Neuronal stem cell (in vitro differentiated cells): ENCODE measurements at regions not wholly inside any gene's neighbourhood (a gene's known extent, or its start where the extent isn't known, plus 50 kb on each side); places are given as distances from the start of the nearest gene placed in this dataset.
A peak's percentile ranks its signal among the peaks of the same experiment; 100 is the strongest.

Experiments used
- DNase-seq: peaks from one replicate; pipeline ENCODE4 v3.0.0-alpha.2; 2013; ENCODE audit warnings: low spot score
- H2AFZ ChIP-seq: one replicate; pipeline ENCODE4 v1.6.1; 2013; ENCODE audit warnings: mild to moderate bottlenecking, low read length, inconsistent platforms
- H2AK5ac ChIP-seq: 2 replicates; pipeline ENCODE4 v1.6.1; 2013; ENCODE audit warnings: low read depth, mild to moderate bottlenecking, inconsistent platforms, low read length, moderate library complexity, mixed read lengths
- H2BK120ac ChIP-seq: 2 replicates; pipeline ENCODE4 v1.6.1; 2013; ENCODE audit warnings: low read depth, mild to moderate bottlenecking, inconsistent platforms, low read length, moderate library complexity, mixed read lengths
- H2BK12ac ChIP-seq: one replicate; pipeline ENCODE4 v1.6.1; 2013; ENCODE audit warnings: low read length, inconsistent platforms
- H2BK15ac ChIP-seq: 2 replicates; pipeline ENCODE4 v1.6.1; 2013; ENCODE audit warnings: mild to moderate bottlenecking, low read length, inconsistent platforms, mixed read lengths
- H2BK5ac ChIP-seq: one replicate; pipeline ENCODE4 v1.6.1; 2013; ENCODE audit warnings: inconsistent platforms, mild to moderate bottlenecking, low read length, moderate library complexity
- H3K14ac ChIP-seq: one replicate; pipeline ENCODE4 v1.6.1; 2013; ENCODE audit warnings: low read length, inconsistent platforms
- H3K18ac ChIP-seq: 2 replicates; pipeline ENCODE4 v1.6.1; 2013; ENCODE audit warnings: low read length, inconsistent platforms
- H3K23ac ChIP-seq: 2 replicates; pipeline ENCODE4 v1.6.1; 2013; ENCODE audit warnings: low read depth, mild to moderate bottlenecking, mixed read lengths, low read length, inconsistent platforms; ENCODE audit not compliant: poor library complexity
- H3K27ac ChIP-seq: replicated peaks from 3 replicates; pipeline ENCODE4 v1.5.1; 2013; ENCODE audit warnings: low read length, inconsistent platforms
- H3K27me3 ChIP-seq, 3 experiments: 2 replicates each; pipeline ENCODE4 v1.6.1; 2013; ENCODE audit warnings: low read length in 3 of 3, mild to moderate bottlenecking in 2 of 3, inconsistent platforms in 1 of 3, low read depth in 1 of 3, mixed read lengths in 1 of 3, moderate library complexity in 1 of 3; ENCODE audit not compliant: control insufficient read depth in 3 of 3, insufficient read depth in 3 of 3
- H3K36me3 ChIP-seq, 2 donors: replicated peaks in 1 of 2; 2 replicates each; pipeline ENCODE4 v1.6.1; 2013; ENCODE audit warnings: low read length in 2 of 2; ENCODE audit not compliant: control insufficient read depth in 2 of 2, insufficient read depth in 2 of 2
- H3K4ac ChIP-seq: 2 replicates; pipeline ENCODE4 v1.6.1; 2013; ENCODE audit warnings: inconsistent platforms, mild to moderate bottlenecking, low read length, moderate library complexity
- H3K4me1 ChIP-seq, 2 donors: 1 replicate in 1 of 2; 2 replicates in 1 of 2; pipeline ENCODE4 v1.6.1; 2013; ENCODE audit warnings: low read length in 2 of 2, low read depth in 1 of 2; ENCODE audit not compliant: control insufficient read depth in 2 of 2, insufficient read depth in 1 of 2
- H3K4me2 ChIP-seq: one replicate; pipeline ENCODE4 v1.6.1; 2013; ENCODE audit warnings: mild to moderate bottlenecking, low read length, inconsistent platforms; ENCODE audit not compliant: insufficient read depth, poor library complexity, severe bottlenecking
- H3K4me3 ChIP-seq, 2 donors: 2 replicates each; pipeline ENCODE4 v1.5.1; 2013; ENCODE audit warnings: low read length in 2 of 2, mild to moderate bottlenecking in 2 of 2, inconsistent platforms in 1 of 2, moderate library complexity in 1 of 2
- H3K79me1 ChIP-seq: one replicate; pipeline ENCODE4 v1.6.1; 2013; ENCODE audit warnings: low read depth, mild to moderate bottlenecking, inconsistent platforms, low read length, moderate library complexity
- H3K9ac ChIP-seq: one replicate; pipeline ENCODE4 v1.6.1; 2013; ENCODE audit warnings: mild to moderate bottlenecking, low read depth, low read length, inconsistent platforms; ENCODE audit not compliant: poor library complexity
- H3K9me3 ChIP-seq, 2 donors: replicated peaks in 1 of 2; 2 replicates each; pipeline versions ENCODE3 to v1.6.1; 2013; ENCODE audit warnings: low read length in 2 of 2, mild to moderate bottlenecking in 2 of 2, inconsistent platforms in 1 of 2, low read depth in 1 of 2, mixed read lengths in 1 of 2, moderate library complexity in 1 of 2; ENCODE audit not compliant: control insufficient read depth in 2 of 2, insufficient read depth in 1 of 2
- H4K8ac ChIP-seq: one replicate; pipeline ENCODE4 v1.6.1; 2013; ENCODE audit warnings: low read depth, mild to moderate bottlenecking, inconsistent platforms, low read length, moderate library complexity
- H4K91ac ChIP-seq: one replicate; pipeline ENCODE4 v1.6.1; 2013; ENCODE audit warnings: low read length, low read depth, mild to moderate bottlenecking, inconsistent platforms; ENCODE audit not compliant: poor library complexity
- WGBS, 2 donors: extraction: QIAGEN DNeasy Blood & Tissue Kit; methylation state at CpG; one replicate each; pipeline ENCODE4 v1.1.7; 2013; ENCODE audit warnings: missing lambda C conversion rate in 2 of 2, mixed read lengths in 1 of 2; ENCODE audit not compliant: insufficient read length in 2 of 2, insufficient replicate concordance in 1 of 2; ENCODE audit errors: extremely low coverage in 2 of 2; 5-methylcytosine and 5-hydroxymethylcytosine counted together

DNA sequence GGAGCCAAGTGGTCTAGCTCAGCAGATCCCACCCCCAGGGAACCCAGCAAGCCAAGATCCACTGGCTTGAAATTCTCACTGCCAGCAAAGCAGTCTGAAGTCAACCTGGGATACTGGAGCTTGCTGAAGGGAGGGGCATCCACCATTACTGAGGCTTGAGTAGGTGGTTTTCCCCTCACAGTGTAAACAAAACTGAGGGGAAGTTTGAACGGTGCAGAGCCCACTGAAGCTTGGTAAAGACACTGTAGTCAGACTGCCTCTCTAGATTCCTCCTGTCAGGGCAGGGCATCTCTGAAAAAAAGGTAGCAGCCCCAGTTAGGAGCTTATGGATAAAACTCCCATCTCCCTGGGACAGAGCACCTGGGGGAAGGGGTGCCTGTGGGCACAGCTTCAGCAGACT, 819.5 kb upstream of the EPHA7 start:
- Histone ChIP-seq H4K91ac (no peak overlapping the region), H3K9ac (no peak overlapping the region), H3K4me3 (no peak overlapping the region), H2AFZ (no peak overlapping the region), H3K9me3 (peaks cover 0 to 3% of the 10 kb centered on the region in 2 donors), H2BK15ac (no peak overlapping the region), H3K27me3 (no peaks in the 10 kb centered on the region), H2AK5ac (no peak overlapping the region), H3K4ac (no peak overlapping the region), H3K4me2 (no peak overlapping the region), H2BK5ac (no peak overlapping the region), H2BK120ac (no peak overlapping the region), H3K4me1 (no peaks in the 10 kb centered on the region), H3K36me3 (no peaks in the 10 kb centered on the region), H3K14ac (no peak overlapping the region), H3K79me1 (no peaks in the 10 kb centered on the region), H4K8ac (no peak overlapping the region), H3K27ac (no peak overlapping the region), H2BK12ac (no peak overlapping the region), H3K18ac (no peak overlapping the region), H3K23ac (no peak overlapping the region)
- DNase-seq = no peak
- WGBS, 2 donors = no CpG with 5 or more reads among the region's 1 CpG

DNA sequence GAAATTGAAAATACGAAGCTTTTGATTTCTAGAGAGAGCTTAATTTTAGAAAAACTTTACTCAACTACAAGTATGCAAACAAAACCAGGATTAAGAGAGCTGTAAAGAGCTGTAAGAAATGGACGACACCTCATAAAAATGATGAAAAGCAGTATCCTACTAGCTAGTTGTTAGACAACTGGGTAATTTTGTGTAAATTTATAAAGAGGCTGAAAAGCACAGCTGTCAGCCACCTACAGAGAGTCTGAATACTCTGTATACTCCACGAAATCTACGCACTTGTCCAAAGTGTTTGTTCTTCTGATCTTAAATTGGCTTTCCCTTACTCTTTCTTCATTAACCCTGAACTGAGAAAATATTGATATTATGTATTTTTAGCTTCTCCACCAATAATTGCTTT, 808.4 kb upstream of the EPHA7 start:
- H3K14ac ChIP-seq = no peak overlapping the region
- H3K9ac ChIP-seq = no peak overlapping the region
- H4K8ac ChIP-seq = no peak overlapping the region
- no peaks in the 10 kb centered on the region for H3K4me1 ChIP-seq
- no peaks in the 10 kb centered on the region for H3K27me3 ChIP-seq
- no peak overlapping the region for H2BK120ac ChIP-seq
- H3K18ac ChIP-seq = no peak overlapping the region
- H4K91ac ChIP-seq = no peak overlapping the region
- H2AK5ac ChIP-seq = no peak overlapping the region
- no peak overlapping the region for H2BK5ac ChIP-seq
- H3K27ac ChIP-seq = no peak overlapping the region
- no peak overlapping the region for H2BK15ac ChIP-seq
- no peak overlapping the region for H3K4me2 ChIP-seq
- H3K4me3 ChIP-seq = no peak overlapping the region
- WGBS, 2 donors = no CpG with 5 or more reads among the region's 4 CpGs
- no peaks in the 10 kb centered on the region for H3K36me3 ChIP-seq
- H2BK12ac ChIP-seq = no peak overlapping the region
- no peaks in the 10 kb centered on the region for H3K79me1 ChIP-seq
- H2AFZ ChIP-seq = peak overlapping the region; percentile 40
- no peak overlapping the region for H3K23ac ChIP-seq
- H3K4ac ChIP-seq = no peak overlapping the region
- no peak for DNase-seq
- peaks cover 0 to 2% of the 10 kb centered on the region in 2 donors for H3K9me3 ChIP-seq

DNA sequence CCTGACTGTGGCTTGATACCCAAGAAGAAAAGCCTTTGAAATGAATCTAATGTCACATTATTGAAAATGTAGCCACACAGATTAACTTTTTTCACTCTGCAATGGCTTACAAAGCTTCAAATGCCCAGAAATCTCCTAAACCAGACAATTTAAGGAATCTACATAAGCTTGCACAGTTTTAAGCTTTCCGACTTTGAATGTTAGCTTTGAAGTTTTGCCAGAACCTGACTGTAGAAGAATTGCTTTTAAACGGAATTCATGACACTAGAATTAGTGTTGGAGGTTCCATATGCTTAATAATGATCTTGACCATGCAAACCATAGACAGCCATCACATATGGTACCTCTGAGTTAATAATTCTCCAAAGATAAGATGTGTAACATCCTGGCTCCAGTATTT, 798.5 kb upstream of the EPHA7 start:
- H2BK12ac ChIP-seq = no peak overlapping the region
- H3K9ac ChIP-seq = no peak overlapping the region
- no peak overlapping the region for H4K8ac ChIP-seq
- no peak overlapping the region for H3K14ac ChIP-seq
- no peaks in the 10 kb centered on the region for H3K79me1 ChIP-seq
- no peaks in the 10 kb centered on the region for H3K9me3 ChIP-seq
- no peak overlapping the region for H2AK5ac ChIP-seq
- H4K91ac ChIP-seq = no peak overlapping the region
- H2AFZ ChIP-seq = no peak overlapping the region
- H3K27ac ChIP-seq = no peak overlapping the region
- no peaks in the 10 kb centered on the region for H3K27me3 ChIP-seq
- H2BK15ac ChIP-seq = no peak overlapping the region
- H3K4me1 ChIP-seq = peaks cover 2% of the 10 kb centered on the region in 2 donors
- no peak overlapping the region for H2BK5ac ChIP-seq
- no peaks in the 10 kb centered on the region for H3K36me3 ChIP-seq
- no CpG with 5 or more reads among the region's 2 CpGs for WGBS, 2 donors
- H3K4me3 ChIP-seq = no peak overlapping the region
- H2BK120ac ChIP-seq = no peak overlapping the region
- no peak for DNase-seq
- H3K23ac ChIP-seq = no peak overlapping the region
- H3K4ac ChIP-seq = no peak overlapping the region
- H3K18ac ChIP-seq = no peak overlapping the region
- no peak overlapping the region for H3K4me2 ChIP-seq

DNA sequence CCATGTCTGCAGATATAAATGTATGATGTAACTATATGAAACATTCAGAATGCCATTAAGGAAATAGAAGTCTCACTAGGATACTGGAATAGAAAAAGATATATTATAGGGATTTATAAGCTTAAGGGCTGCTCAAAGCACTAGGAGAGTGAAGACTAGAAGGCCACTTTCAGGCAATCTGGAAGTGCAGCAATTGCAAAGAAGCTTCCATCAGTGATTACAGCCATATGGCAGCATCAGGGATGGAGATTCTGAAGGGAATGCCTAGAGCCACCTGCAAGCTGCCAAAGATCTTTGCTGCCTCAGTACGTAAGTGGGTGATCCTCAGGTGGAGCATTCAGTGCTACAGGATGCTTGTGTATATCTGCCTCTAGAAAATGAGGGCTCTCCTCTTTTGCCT, 796.2 kb upstream of the EPHA7 start:
- Histone ChIP-seq H3K4me1 (peaks cover 2% of the 10 kb centered on the region in 2 donors), H3K9me3 (no peaks in the 10 kb centered on the region), H3K23ac (no peak overlapping the region), H4K91ac (no peak overlapping the region), H3K4me2 (no peak overlapping the region), H3K4ac (no peak overlapping the region), H2BK12ac (no peak overlapping the region), H2AK5ac (no peak overlapping the region), H2BK120ac (no peak overlapping the region), H3K4me3 (peak overlapping the region in 1 of 2 donors; percentile 25), H3K9ac (no peak overlapping the region), H2BK5ac (no peak overlapping the region), H3K36me3 (no peaks in the 10 kb centered on the region), H2BK15ac (no peak overlapping the region), H3K14ac (no peak overlapping the region), H4K8ac (no peak overlapping the region), H3K79me1 (no peaks in the 10 kb centered on the region), H2AFZ (no peak overlapping the region), H3K18ac (peak overlapping the region; percentile 5), H3K27ac (no peak overlapping the region), H3K27me3 (no peaks in the 10 kb centered on the region)
- WGBS, 2 donors = no CpG with 5 or more reads among the region's 1 CpG
- no peak for DNase-seq
